HEK293T (cell line): ENCODE measurements at regions not wholly inside any gene's neighbourhood (a gene's known extent, or its start where the extent isn't known, plus 50 kb on each side); places are given as distances from the start of the nearest gene placed in this dataset.

Experiments
- ELF4 ChIP-seq: fragments of 450-650 bp; IDR thresholded peaks from 2 replicates; pipeline ENCODE4 v1.6.1; 2017; ENCODE audit warnings: antibody characterized with exemption
- FOXK2 ChIP-seq: fragments of 450-650 bp; IDR thresholded peaks from 2 replicates; pipeline ENCODE4 v1.6.1; 2016; ENCODE audit warnings: mild to moderate bottlenecking
- FOXM1 ChIP-seq: fragments of 450-650 bp; IDR thresholded peaks from 2 replicates; pipeline ENCODE4 v1.6.1; 2017; ENCODE audit warnings: mild to moderate bottlenecking, borderline replicate concordance
- HDGF ChIP-seq: fragments of 450-650 bp; IDR thresholded peaks from 2 replicates; pipeline ENCODE4 v1.6.1; 2017; ENCODE audit warnings: antibody characterized with exemption, borderline replicate concordance
- L3MBTL2 ChIP-seq: fragments of 450-650 bp; conservative IDR thresholded peaks from 2 replicates; pipeline ENCODE4 v1.6.1; 2016; ENCODE audit warnings: mild to moderate bottlenecking
- SP1 ChIP-seq: fragments of 450-650 bp; IDR thresholded peaks from 2 replicates; pipeline ENCODE4 v1.6.1; 2017
- SUZ12 ChIP-seq: fragments of 450-650 bp; IDR thresholded peaks from 2 replicates; pipeline ENCODE4 v1.6.1; 2016; ENCODE audit warnings: mild to moderate bottlenecking
- TARDBP ChIP-seq: fragments of 450-650 bp; IDR thresholded peaks from 2 replicates; pipeline ENCODE4 v1.6.1; 2016

GRCh38 chr3:86723433-86723832, 267.5 kb downstream of the VGLL3 start:
- TF ChIP-seq L3MBTL2: no peak
- no peak for TF ChIP-seq TARDBP
- TF ChIP-seq SUZ12: no peak
- TF ChIP-seq FOXM1: no peak
- no peak for TF ChIP-seq SP1
- no peak for TF ChIP-seq HDGF
- no peak for TF ChIP-seq FOXK2
- TF ChIP-seq ELF4: no peak
